HG03469 (cell line): ENCODE measurements at regions not wholly inside any gene's neighbourhood (a gene's known extent, or its start where the extent isn't known, plus 50 kb on each side); places are given as distances from the start of the nearest gene placed in this dataset.
"Not testable (repeated sequence)": the region's sequence is repeated elsewhere in the genome, so short reads cannot be mapped to it uniquely, and the experiment has no call there.

Experiments used
- ATAC-seq: cut with Tn5 transposase; IDR thresholded peaks from one replicate; pipeline ENCODE4 v1.9.1; 2021; ENCODE audit warnings: mild to moderate bottlenecking, moderate library complexity, moderate number of reproducible peaks; ENCODE audit not compliant: unreplicated experiment

DNA sequence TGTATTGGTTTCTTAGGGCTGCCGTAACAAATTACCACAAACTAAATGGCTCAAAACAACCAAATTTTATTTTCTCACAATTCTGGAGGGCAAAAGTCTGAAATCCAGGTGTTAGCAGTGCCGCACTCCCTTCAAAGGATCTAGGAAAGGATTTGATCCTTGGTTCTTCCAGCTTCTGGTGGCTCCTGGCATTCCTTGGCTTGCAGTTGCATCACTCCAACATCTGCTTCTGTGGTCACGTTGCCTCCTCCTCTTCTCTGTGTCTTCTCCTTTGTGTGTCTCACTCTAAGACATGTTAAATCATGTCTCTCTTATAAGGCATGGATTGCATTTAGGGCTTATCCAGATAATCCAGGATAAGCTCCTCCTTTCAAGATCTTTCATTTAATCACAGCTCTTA lies 262.2 kb downstream of the MEX3B start:
- ATAC-seq: no peak

DNA sequence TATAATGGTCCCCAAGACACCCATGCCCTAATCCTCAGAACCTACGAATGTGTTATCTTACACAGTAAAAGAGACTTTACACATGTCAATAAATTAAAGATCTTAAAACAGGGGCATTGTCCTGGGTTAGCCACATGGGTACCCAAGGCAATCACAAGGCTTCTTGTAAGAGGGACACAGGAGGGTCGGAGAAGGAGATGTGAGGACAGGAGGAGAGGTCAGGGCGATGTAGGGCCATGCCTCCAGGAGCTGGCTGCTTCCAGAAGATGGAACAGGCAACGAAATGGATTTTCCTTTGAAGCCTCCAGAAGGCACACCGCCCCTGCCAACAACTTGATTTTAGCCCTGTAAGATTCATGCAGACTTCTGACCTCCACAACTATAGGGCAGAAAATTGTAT lies 262.7 kb downstream of the MEX3B start:
- no peak for ATAC-seq

DNA sequence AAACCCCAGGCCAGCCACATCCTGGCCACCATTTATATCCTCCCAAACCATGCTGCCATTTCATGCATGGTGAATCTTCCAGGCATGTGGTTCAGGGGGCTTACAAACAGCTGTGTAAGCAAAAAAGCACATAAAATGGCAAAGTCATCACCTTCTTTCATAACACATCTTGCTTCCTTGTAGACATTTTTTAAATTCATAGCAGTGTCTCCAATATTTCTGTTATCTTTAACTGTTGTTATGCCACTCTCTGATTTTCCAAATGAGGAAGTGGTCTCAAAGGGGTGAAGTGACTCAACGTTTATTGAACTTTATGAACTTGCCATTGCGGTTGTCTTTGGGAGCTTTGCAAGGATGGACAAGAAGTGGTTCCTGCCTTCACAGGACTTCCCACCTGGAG lies 264.4 kb downstream of the MEX3B start:
- ATAC-seq: no peak

DNA sequence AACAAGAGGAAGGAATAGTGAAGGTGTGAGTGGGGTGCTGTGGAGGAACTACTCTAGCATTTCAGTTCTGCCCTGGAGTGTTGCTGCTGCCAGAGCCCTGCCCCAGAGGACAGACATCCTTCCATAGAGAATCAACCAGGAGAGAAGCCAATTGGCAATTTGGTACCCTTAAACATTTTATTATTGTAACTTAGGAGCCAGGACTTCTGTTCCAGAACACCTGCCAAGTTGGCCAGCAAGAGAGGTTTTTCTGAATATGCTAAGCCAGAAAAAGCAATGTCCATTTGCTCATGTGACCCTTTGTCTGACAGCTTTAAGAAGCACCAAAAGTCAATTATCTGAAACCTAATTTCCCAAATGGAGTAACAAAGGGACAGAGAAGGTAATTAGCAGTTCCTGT lies 264.9 kb downstream of the MEX3B start:
- ATAC-seq: no peak

DNA sequence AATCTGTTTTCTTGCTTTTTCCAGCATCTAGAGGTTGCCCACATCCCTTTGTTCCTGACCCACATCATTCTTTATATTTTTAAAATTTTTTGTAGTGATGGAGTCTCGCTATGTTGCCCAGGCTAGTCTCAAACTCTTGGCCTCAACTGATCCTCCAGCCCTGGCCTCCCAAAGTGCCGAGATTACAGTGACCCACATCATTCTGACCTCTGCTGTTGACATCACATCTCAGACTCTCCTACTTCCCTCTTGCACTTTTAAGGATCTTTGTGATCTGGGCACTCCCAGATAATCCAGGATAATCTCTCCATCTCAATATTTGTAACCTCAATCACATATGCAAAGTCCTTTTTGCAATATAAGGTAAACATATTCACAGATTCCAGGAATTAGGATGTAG lies 266.6 kb downstream of the MEX3B start:
- ATAC-seq: no peak

DNA sequence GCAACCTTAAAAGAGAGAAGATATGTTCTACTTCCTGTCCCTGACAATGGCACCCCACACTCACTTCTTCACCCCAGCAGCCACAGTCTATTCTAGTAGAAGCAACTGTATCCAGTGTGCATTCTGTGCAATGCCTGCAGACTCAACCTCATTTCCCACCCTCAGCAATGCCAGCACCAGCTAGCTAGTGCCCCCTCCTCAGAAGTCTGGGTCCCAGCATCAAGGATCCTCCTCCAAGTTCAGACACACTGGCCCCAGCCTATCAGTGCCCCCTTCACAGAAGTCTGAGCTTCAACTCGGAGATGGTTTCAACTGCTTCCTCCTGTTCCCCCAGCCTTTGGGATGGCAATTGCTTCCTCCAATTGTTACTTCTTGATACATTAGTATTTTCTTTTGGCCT lies 268.3 kb downstream of the MEX3B start:
- ATAC-seq: no peak

DNA sequence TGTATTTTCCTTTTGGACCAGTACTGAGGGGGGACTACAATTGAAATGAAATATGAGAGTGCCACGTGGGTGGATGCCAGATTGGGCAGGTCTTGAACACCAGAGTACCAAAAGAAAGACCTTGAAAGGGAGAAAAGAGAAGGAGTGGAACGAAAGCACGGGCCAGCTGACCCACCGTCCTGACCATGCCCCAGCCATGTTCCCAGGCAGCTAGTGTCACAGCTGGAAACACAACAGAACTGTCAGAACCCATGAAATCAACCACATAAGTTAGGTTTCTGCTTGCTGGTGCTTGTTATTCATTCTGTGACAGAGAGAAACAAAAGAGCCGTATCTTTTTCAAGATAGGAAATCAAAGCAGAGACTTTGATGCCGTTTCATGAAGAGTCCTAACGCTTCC lies 268.8 kb downstream of the MEX3B start:
- no peak for ATAC-seq

DNA sequence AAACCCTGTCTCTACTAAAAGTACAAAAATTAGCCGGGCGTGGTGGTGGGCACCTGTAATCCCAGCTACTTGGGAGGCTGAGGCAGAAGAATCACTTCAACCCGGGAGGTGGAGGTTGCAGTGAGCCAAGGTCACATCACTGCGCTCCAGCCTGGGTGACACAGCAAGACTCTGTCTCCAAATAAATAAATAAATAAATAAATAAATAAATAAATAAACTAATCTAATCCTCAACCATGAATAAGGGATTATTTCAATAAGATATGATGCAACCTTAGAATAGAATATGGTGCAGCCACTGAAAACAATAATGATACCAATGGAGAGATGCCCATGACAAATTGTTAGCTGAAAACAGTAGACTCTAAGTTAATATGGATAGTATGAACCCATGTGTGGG lies 270.0 kb downstream of the MEX3B start:
- not testable (repeated sequence) for ATAC-seq

DNA sequence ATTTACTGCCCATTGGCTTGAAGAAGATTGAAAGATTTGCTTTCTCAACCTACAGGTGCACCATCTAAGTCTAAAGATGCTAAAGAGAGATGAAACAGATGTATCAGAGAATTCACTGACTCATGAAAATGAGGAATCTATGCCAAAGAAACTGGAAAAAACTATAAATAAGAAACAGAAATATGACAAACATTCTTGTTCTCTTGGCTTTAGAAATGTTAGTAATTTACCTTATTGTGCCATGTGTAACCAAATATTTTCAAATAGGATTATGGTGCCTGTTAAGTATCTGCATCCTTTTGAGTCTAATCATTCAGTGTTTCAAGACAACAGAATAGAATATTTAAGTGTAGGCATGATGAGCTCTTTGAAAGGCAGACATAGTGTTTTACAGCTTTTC lies 271.5 kb downstream of the MEX3B start:
- ATAC-seq: no peak

DNA sequence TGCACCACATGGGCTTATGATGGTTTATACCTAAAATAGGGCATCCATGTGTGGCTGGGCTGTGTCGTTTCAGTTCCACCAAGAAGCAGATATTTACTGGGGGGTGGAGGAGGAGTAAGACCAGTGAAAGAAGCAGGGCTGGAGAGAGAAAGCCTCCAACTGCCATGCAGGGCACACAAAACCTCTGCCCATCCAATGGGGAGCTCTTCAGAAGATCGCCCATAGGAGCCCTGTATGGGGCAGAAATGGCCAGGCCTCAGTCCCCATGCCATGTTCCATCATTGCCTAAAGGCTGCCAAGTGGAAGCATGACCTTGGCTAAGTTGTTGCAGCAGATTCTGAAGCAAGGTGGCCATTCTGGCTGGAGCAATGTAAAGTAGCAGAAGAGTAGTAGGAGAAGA lies 277.0 kb downstream of the MEX3B start:
- no peak for ATAC-seq

DNA sequence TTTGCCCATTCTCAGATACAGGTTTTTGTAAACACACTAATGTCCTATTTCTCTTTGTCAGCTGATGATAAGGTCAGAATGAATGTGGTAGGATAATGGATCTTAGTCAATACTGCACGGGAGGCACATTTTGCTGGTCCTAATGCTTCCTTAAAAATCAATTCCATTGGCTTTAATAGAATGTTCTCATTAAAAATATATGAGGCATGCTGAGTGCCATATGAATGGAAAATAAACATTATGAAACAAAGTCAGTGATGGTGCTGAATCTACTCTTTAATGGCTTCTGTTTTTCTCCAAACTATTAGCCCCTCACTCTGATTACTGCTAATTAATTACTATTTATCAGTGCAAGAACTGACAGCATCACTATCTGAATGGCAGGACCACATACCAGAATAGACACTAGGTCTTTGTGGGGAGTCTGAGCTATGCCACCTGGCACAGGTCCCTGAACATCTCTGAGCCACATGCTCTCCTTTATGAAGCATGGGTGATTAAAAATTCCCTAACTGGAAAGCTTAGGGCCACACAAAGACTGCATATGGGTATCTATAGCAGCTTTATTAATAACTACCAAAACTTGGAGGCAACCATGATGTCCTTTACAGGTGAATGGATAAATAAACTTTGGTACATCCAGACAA lies 278.9 kb downstream of the MEX3B start:
- no peak for ATAC-seq

DNA sequence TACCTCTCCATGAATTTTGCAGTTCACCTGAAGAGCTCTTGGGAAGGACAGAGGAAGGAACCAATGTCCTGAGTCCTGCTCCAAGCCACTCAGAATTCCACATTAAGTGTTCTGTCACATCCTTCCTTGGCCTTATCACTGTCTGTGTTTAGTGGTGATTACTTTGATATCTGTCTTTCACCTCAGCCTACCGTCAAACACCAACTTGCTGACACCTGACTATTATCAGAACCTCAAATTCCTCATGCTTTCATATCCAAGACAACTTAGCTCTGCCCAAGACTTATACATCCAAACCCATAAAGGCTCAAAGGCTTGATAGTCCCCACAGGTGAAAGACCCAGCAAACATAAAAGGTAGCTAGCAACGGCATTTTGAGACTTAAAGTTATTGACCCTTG lies 280.0 kb downstream of the MEX3B start:
- ATAC-seq: no peak

DNA sequence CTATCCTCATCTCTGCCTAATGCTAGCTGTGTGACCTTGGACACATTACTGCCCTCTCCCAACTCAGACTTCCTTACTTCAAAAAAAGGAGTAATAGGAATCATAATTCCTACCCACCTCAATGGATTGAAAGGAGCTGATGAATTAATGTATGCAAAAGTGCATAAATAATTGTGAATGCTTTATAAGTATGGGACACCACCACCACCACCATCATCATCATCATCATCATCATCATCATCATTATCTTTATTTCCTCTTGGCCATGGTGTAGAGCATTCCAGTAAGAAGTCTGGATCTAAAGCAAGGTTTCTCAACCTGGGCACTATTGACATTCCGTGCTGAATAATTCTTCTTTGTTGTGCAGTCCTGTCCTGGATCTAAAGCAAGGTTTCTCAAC lies 282.5 kb downstream of the MEX3B start:
- no peak for ATAC-seq

DNA sequence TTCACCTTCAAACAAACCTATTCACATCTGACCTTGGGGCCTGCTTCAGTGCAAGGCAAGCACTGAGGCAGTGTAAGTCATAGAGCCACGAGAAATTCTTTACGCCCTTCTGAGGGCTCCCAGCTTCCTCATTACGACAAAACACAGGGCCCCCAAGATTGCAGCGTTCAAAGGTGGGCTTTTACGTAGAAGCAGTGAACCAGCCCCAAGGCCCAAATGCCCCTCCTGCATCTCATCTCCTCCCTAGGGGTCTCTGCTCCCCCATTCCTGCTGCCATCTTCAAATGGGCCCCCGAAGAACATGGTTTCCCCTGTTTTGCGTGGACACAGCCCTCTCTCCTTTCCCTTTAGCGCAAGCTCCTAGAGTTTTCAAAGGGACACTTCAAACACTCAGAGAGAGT lies 285.1 kb downstream of the MEX3B start:
- no peak for ATAC-seq

DNA sequence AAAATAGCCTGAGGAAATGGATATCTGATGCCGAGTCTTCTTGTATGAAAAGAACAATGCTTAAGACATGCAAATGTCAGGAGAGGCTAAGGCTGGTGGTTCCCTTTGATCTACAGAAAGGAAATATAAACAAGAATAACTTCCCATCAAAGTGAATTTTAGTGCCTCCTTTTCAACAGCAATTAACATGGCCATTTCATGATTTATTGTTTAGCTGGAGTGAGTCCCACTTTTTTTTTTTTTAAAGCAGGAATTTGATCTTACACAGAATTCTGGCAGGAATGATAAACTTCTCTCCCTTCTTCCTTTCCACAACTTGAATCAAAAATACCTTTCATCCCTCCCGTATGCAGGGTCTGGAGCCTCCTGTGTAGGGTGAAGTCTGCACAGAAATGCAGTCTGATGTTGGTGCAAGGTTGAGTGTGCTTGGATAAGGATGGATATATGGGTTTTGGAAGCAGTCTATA lies 287.0 kb downstream of the MEX3B start:
- no peak for ATAC-seq

DNA sequence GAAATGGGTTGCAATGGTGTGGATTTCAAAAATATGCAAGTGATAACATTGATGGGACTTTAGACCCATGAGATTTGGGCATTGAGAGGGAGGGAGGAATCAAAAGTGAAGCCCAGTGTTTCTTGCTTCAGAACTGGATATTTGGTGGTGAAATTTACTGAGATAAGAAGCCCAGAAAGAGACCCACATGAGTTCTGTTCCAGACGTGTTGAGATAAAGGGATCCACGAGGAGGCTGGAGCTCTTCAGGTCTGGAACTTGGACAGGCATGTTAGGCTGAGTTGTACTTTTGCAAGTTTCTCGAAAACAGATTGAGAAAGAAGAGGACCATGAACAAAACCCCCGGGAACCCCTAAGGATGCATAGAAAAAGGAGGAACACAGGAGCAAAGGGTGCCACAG lies 290.2 kb downstream of the MEX3B start:
- ATAC-seq: no peak

DNA sequence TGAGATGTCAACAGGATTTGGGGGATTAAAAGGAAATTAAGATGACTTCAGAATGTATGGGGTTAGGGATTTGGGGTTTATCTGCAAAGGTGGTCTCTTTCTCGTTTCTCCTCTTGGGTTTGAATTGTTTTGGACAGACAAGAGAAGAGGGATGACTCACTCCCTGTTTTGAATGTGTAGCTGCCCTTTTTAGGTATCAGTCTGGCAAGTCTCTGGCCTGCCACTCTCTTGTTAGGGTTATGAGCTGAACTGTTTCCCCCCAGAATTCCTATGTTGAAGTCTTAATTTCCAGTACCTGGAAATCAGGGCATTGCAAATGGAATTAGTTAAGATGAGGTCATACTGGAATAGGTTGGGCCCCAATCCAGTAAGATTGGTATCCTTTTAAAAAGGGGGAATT lies 291.7 kb downstream of the MEX3B start:
- no peak for ATAC-seq

DNA sequence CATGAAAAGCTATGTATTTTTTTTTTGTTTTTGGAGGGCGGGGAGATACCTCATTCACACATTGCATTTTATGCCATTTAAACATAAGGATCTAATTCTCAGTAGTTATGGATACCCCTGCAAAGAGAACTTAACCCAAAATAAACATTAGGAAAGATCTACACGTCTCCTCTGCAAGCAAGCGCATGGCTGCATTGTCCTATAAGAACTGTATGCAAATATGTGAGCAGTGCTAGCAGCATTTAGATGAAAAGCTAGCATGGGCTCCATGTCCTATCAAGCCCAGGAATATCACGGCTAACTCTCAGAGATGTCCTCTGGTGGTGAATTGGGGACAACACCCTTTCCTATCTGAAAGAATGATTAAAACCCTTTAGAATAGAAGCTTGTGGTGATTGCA lies 292.8 kb downstream of the MEX3B start:
- ATAC-seq: no peak

DNA sequence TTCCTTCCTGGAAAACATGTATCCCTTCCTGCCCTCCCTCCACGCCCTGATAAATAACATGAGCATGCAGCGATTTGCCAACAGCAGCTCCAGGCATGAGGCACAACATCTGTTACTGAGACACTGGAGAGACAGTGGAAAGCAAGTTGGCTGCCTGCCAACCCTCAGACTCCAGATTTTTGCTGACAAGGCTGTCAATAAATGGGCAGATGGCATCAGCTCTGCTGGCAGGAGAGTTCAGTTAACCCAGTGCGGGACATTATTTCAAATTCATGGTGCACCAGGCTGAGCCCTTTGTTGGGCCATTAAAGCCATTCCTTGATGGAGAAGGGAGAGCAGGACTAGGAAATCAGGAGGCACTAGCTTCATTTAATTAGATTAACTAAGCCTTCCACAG lies 293.3 kb downstream of the MEX3B start:
- no peak for ATAC-seq

DNA sequence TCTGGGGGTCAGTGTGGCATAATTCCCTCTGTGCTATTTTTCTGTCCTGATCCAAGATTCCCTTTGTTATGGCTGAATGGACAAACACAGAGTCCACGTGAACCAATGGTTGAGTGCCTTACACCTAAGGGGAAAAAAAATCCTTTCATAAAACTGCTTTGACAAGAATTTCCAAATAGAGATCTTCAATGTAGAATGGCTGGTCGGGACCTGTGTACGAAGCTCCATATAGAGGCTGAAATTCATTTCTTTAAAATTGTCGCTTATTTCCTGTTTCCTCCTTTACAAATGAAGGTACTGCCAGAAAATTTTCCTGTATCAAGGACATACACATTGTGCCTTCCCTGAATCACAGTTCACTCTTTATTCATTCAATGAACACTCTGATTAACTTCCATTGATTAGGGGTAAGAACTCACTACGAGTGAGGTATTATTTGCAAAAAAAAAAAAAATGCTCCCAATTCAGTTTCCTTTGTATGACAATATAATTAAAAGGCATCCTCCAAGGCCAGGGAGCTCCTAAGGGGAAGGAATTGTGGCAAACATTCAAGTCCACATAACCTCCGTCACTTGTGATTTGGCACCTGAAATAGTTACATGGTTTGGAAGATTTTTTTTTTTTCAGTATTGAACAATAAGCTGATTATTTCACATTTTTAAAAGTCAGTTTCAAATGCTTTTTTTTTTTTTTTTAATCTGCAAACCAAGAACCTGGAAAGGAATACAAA lies 293.8 kb downstream of the MEX3B start:
- no peak for ATAC-seq

DNA sequence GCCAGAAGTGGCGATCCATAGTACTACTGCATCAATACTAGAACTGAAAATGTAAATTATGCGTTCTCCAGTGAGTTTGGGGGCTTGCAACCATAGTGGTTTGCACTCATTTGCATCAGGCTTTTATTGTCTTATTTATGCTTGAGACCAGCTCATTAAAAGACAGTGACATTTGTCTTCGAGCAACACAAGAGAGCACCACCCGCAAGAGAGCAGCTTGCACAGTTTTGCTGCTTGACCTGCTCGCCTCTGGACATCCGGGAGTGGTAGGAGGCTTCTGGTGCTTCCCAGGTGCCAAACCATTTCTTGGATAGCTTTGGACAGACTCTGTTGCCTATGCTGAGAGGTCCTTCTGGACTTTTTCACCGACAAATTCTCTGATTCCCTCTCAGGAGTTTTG lies 294.6 kb downstream of the MEX3B start:
- no peak for ATAC-seq

DNA sequence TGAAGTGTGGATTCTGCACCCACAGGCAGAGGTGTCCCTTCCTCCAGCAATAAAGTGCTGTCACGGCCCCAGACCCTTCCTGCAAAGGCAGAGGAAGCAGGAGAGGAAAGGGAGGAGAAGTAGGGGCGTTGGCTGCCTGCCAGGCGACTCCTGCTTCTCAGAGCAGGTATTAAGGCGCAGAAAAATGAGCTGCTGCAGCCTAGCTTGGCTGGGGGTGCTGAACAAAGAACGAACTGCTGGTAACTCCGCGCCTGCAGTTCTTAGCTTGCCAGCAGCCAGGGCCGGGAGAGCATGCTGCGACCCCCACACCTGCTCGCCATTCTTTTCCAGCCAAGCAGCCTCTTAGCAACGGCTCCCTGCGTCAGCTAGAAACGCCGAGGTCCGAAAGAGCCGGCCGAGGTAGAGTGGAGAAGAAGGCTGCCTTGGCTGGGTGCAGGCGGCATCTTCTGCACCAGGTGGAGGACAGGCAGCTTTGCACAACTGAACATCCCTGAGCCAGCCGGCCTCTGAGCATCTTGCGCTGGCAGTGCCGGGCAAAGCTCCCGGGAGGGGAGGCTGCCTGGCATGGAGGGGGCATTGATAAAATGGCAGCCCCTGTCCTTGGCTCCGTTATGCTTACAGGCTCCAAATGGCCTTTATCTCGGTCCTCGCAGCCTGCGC lies 296.0 kb downstream of the MEX3B start:
- ATAC-seq: no peak
